Ishikawa (cell line): ENCODE measurements at regions not wholly inside any gene's neighbourhood (a gene's known extent, or its start where the extent isn't known, plus 50 kb on each side); places are given as distances from the start of the nearest gene placed in this dataset.

Experiments
- CEBPB ChIP-seq: IDR thresholded peaks from 2 replicates; pipeline ENCODE4 v1.6.1; 2012
- CREB1 ChIP-seq: IDR thresholded peaks from 2 replicates; pipeline ENCODE4 v1.6.1; 2012; ENCODE audit warnings: low read depth
- EGR1 ChIP-seq: IDR thresholded peaks from 2 replicates; pipeline ENCODE4 v1.6.1; 2012
- EP300 ChIP-seq: IDR thresholded peaks from 2 replicates; pipeline ENCODE4 v1.6.1; 2012; ENCODE audit warnings: borderline replicate concordance
- FOXM1 ChIP-seq: IDR thresholded peaks from 2 replicates; pipeline ENCODE4 v1.6.1; 2012; ENCODE audit warnings: low read depth, borderline replicate concordance
- MAX ChIP-seq: IDR thresholded peaks from 2 replicates; pipeline ENCODE4 v1.6.1; 2012
- NFIC ChIP-seq: IDR thresholded peaks from 2 replicates; pipeline ENCODE4 v1.6.1; 2012
- RAD21 ChIP-seq: IDR thresholded peaks from 2 replicates; pipeline ENCODE4 v1.6.1; 2012; ENCODE audit warnings: low read depth
- REST ChIP-seq: IDR thresholded peaks from 2 replicates; pipeline ENCODE4 v1.6.1; 2012; ENCODE audit warnings: low read depth, mild to moderate bottlenecking
- TAF1 ChIP-seq: IDR thresholded peaks from 2 replicates; pipeline ENCODE4 v1.6.1; 2012; ENCODE audit warnings: low read depth, mild to moderate bottlenecking
- TCF12 ChIP-seq: IDR thresholded peaks from 2 replicates; pipeline ENCODE4 v1.6.1; 2012; ENCODE audit warnings: low read depth
- TEAD4 ChIP-seq: IDR thresholded peaks from 2 replicates; pipeline ENCODE4 v1.6.1; 2012
- YY1 ChIP-seq: IDR thresholded peaks from 2 replicates; pipeline ENCODE4 v1.6.1; 2012; ENCODE audit warnings: low read depth
- ZBTB7A ChIP-seq: IDR thresholded peaks from 2 replicates; pipeline ENCODE4 v1.6.1; 2012; ENCODE audit warnings: low read depth
- TF ChIP-seq, protein P1 (sequence below): IDR thresholded peaks from 2 replicates; pipeline ENCODE4 v1.6.1; 2012

DNA sequence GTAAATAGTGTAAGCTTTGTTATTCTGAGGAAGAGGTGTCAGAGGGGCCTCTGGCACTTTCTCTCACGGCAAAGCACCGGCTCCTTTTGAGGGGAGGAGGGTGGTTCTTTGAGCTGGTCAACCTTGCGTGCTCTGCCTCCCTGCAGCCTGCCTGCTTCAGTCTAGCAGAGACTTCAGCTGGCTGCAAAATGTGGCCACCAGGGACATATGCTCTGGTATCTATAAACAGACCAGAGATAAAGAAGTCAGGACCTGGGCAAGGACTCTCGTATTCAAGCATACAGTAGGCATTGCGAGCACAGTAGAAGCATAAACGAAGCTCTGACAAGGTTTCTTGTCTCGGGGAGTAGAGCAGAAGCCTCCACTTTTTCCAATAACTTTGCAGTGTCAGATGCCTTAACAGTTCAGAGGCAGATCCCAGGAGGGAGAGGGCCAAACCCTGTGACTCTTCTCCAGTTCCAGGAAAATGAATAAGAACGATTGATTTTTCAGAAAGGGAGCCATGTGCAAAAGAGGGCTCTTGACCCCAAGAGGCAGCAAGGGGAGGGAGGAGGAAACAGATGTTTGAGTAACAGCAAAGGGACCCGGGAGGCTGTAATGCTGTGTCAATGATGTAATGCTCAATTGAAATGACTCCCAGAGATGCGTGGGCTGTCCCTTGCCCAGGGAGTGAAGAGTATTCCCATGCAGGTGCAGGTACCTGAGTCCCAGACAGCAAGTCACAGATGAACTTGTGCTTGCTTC is 57.9 kb upstream of the TEX13D start:
- TF ChIP-seq EP300 (no peak), REST (no peak), CEBPB (no peak), YY1 (no peak), TCF12 (no peak), ZBTB7A (no peak), TAF1 (no peak), RAD21 (no peak), EGR1 (no peak), CREB1 (no peak), NFIC (no peak), TEAD4 (no peak), FOXM1 (no peak)
- TF ChIP-seq, protein P1, sequence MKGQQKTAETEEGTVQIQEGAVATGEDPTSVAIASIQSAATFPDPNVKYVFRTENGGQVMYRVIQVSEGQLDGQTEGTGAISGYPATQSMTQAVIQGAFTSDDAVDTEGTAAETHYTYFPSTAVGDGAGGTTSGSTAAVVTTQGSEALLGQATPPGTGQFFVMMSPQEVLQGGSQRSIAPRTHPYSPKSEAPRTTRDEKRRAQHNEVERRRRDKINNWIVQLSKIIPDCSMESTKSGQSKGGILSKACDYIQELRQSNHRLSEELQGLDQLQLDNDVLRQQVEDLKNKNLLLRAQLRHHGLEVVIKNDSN, result no peak

DNA sequence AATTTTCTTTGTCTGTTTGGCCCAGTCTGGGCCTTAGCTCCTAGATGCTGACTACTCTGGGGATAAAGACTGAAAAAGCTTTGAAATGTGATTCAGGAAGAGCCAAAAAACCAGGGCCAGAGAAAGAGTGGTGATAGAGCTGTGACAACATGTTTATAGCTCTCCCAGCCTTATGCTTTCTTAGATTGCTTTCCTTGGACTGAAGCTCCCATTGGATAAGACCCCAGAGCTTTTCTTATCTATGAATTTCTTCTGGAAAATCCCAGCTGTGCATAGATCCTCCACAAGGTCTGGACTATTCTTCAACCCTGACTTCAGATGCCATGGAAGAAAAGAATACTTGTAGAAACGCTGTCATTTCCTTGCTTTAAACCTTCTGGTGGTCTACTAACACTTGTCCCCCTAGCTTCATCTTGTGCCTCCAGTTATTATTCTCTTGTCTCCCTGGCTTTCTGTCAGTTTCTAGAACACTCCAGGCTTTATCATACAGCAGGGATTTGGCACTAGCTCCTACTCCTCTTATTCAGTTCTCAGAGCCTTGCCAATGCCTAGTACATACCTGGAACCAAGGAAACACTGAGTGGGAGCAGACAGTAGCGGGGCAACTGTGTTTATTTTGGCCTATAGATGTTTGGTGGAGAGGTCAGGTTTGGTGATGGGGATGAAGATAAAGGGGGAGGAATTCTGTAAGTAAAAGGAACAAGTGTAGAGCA is 57.1 kb upstream of the TEX13D start:
- TF ChIP-seq YY1, result no peak
- TF ChIP-seq ZBTB7A, result no peak
- TF ChIP-seq TAF1, result no peak
- TF ChIP-seq CEBPB, result no peak
- TF ChIP-seq NFIC, result no peak
- TF ChIP-seq FOXM1, result no peak
- TF ChIP-seq REST, result no peak

DNA sequence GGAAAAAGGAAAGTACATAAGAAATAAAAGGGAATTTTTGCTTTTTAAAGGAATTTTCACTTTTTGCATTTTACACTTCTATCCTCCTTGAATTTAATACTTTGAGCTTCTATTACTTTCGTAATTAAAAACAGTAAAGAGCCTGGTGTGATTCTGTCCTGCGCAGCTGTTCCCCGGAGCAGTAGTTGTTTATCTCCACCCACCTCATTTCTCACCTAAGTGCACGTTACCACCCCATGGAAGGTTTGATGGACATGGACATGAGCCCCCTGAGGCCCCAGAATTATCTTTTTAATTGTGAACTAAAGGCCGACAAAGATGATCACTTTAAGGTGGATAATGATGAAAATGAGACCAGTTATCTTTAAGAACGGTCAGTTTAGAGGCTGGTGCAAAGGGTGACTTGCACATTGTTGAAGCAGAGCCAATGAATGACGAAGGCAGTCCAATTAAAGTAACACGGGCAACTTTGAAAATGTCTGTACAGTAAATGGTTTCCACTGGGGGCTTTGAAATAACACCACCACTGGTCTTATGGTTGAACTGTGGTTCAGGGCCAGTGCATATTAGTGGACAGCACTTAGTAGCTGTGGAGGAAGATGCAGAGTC is 52.1 kb upstream of the TEX13D start:
- no peak for TF ChIP-seq FOXM1
- TF ChIP-seq MAX, result no peak
- TF ChIP-seq, protein P1, result no peak
- no peak for TF ChIP-seq CEBPB
- TF ChIP-seq TEAD4, result no peak
- TF ChIP-seq YY1, result no peak
- TF ChIP-seq REST, result no peak
- no peak for TF ChIP-seq TCF12
- no peak for TF ChIP-seq NFIC
- no peak for TF ChIP-seq RAD21
- no peak for TF ChIP-seq EGR1
- TF ChIP-seq TAF1, result no peak

GRCh38 chrX:124282580-124282979 is 49.9 kb upstream of the TEX13D start:
- no peak for TF ChIP-seq REST
- TF ChIP-seq ZBTB7A, result no peak
- no peak for TF ChIP-seq CEBPB
- TF ChIP-seq MAX, result no peak
- TF ChIP-seq, protein P1, result no peak
- no peak for TF ChIP-seq TEAD4
- TF ChIP-seq TCF12, result no peak
- TF ChIP-seq RAD21, result no peak
- TF ChIP-seq FOXM1, result no peak
- TF ChIP-seq TAF1, result no peak
- TF ChIP-seq EP300, result no peak
- TF ChIP-seq EGR1, result no peak
- TF ChIP-seq CREB1, result no peak
- TF ChIP-seq YY1, result no peak
- TF ChIP-seq NFIC, result no peak
